SKM-1 (cell line): ENCODE measurements at regions not wholly inside any gene's neighbourhood (a gene's known extent, or its start where the extent isn't known, plus 50 kb on each side); places are given as distances from the start of the nearest gene placed in this dataset.
"Not testable (repeated sequence)": the region's sequence is repeated elsewhere in the genome, so short reads cannot be mapped to it uniquely, and the experiment has no call there.

Source experiments
- DNase-seq: peaks from one replicate; lab custom pipeline; 2025; ENCODE audit not compliant: unreplicated experiment; lab: John Stamatoyannopoulos, UW

DNA sequence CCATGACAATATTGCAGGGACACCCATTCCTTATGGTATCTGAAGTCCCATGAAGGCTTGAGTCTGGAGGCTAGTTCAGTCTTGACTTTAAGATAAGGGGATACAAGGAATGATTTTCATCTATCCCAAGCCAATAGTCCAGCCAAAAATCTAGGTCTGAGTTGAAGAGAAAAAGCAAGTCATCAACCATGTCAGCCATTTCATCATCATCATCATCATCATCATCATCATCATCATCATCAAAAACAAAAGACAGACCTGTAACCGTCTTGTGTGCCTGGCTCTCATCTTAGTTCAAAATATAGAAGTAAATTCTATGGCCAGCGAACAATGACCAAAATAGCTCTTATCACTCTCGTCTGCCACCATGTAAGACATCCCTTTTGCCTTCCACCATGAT, 59.5 kb upstream of the FAM90A26 start:
- not testable (repeated sequence) for DNase-seq

DNA sequence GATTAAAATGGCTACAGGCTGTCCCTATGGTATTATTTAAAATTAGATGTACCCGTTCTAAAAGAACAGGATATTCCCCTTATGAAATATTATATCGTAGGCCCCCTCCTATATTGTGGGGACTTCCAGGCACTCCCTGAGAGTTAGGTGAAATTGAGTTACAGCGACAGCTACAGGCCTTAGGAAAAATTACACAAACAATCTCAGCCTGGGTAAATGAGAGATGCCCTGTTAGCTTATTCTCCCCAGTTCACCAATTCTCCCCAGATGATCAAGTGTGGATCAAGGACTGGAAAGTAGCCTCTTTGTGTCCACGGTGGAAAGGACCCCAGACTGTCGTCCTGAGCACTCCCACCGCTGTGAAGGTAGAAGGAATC, 67.1 kb upstream of the FAM90A26 start:
- not testable (repeated sequence) for DNase-seq

DNA sequence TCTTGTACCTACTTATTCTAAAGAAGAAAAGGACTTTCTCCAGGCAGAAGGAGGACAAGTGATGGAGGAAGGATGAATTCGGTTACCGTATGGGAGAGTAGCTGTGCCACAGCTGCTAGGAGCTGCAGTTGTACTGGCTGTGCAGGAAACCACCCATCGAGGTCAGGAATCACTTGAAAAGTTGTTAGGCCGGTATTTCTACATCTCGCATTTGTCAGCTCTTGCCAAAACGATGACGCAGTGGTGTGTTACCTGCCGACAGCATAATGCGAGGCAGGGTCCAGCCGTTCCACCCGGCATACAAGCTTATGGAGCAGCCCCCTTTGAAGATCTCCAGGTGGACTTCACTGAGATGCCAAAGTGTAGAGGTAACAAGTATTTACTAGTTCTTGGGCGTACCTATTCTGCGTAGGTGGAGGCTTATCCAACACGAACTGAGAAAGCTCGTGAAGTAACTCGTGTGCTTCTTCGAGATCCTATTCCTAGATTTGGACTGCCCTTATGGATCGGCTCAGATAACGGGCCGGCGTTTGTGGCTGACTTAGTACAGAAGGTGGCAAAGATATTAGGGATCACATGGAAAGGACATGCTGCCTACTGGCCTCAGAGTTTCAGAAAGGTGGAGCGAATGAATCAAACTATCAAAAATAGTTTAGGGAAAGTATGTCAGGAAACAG, 67.6 kb upstream of the FAM90A26 start:
- not testable (repeated sequence) for DNase-seq

DNA sequence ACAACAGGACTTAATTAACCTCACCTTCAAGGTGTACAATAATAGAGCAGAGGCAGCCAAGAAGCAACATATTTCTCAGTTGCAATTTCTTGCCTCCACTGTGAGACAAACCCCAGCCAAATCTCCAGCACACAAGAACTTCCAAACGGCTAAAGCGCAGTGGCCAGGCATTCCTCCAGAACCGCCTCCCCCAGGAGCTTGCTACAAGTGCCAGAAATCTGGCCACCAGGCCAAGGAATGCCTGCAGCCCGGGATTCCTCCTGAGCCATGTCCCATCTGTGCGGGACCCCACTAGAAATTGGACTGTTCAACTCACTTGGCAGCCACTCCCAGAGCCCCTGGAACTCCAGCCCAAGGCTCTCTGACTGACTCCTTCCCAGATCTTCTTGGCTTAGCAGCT, 73.9 kb upstream of the FAM90A26 start:
- DNase-seq, result not testable (repeated sequence)

DNA sequence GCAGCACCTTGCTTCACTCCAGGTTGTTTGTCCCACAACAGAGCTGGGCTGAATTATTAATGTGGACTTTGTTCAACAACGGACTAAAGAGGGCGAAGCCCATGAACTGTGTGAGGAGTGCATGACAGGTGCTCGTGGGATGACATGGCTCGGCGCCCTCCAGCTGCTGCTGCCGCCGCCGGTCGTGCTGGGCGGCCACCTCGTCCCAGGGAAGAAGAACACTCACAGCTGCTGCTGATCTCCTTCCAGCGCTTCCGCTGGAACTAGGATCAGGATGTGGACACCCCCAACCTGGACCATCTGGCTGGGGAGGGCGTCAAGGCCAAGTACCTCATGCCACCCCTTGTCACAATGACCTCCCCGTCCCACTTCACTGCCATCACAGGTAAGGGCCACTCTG, 91.4 kb upstream of the FAM90A26 start:
- not testable (repeated sequence) for DNase-seq

DNA sequence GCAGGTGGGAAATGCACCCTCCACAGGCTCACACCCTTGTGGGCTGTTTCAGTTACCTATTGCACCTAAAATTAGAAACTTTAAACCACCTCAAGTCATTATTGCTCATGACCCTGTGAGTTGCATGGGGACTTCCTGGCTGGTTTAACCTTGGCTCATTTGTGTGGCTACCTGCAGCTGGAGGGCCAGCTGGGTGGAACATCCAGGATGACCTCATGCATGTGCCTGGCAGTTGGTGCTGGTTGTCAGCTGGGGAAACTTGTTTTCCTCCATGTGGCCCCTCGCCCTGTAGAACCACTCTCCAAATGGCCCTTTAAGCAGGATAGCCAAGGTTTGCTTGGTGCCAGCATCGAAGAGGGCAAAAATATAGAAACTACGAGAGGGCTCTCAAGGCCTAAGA, 93.2 kb upstream of the FAM90A26 start:
- DNase-seq, result not testable (repeated sequence)

DNA sequence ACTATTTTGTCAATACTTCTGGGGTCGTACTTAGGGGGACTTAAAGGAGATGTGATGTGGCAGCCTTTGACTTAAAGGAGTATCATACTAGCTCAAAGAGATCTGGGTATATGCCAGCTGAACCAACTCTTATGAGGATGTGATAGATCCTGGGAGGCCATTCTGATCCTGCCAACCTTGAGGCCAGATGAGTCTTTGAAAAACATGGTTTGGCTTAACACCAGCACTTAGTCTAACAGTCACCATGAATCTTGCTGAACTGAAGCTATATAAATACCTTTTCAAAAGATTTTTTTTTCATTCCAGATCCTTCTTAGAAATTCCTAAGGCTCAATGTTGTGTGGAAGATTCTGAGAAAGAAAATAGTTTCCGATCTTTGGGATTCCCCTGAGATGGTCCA, 93.7 kb upstream of the FAM90A26 start:
- DNase-seq, result not testable (repeated sequence)

DNA sequence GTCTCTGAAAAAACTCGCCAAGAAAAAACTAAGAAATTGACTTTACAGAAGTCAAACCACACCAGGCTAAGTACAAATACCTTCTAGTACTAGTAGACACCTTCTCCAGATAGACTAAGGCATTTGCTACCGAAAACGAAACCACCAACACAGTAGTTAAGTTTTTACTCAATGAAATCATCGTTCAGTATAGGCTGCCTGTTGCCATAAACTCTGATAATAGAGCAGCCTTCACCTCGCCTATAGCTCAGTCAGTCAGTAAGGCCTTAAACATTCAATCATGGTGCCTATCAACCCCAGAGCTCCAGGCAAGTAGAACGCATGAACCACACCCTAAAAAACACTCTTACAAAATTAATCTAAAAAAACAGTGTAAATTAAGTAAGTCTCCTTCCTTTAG, 96.8 kb upstream of the FAM90A26 start:
- DNase-seq, result not testable (repeated sequence)

DNA sequence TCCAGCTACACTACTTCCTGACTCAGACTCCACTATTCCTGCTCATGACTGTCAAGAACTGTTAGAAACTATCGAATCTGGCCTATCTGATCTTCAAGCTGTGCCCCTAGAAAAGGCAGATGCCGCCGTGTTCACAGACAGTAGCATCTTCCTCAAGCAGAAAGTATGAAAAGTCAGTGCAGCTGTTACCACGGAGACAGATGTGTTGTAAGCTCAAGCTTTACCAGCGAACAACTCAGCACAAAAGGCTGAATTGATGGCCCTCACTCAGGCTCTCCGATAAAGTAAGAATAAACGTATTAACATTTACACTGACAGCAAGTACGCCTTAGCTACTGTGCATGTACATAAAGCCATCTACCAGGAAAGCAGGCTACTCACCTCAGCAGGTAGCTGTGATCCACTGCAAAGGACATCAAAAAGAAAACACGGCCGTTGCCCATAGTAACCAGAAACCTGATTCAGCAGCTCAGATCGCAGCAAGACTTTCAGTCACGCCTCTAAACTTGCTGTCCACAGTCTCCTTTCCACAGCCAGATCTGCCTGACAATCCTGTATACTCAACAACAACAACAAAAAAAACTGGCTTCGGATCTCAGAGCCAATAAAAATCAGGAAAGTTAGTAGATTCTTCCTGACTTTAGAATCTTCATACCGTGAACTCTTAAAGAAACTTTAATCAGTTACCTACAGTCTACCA, 97.5 kb upstream of the FAM90A26 start:
- not testable (repeated sequence) for DNase-seq

DNA sequence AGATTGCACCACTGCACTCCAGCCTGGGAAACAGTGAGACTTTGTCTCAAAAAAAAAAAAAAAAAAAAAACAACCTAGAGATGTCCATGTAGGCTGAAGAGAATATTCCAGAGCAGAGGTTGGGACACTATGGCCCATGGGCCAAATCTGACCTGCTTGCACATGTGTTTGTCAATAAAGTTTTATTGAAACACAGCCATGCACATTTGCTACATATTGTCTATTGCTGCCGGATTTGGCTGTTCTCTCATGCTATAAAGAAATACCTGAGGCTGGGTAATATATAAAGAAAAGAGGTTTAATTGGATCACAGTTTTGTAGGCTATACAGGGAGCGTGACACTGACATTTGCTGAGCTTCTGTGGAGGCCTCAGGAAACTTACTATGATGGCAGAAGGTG, 102.3 kb upstream of the FAM90A26 start:
- not testable (repeated sequence) for DNase-seq

DNA sequence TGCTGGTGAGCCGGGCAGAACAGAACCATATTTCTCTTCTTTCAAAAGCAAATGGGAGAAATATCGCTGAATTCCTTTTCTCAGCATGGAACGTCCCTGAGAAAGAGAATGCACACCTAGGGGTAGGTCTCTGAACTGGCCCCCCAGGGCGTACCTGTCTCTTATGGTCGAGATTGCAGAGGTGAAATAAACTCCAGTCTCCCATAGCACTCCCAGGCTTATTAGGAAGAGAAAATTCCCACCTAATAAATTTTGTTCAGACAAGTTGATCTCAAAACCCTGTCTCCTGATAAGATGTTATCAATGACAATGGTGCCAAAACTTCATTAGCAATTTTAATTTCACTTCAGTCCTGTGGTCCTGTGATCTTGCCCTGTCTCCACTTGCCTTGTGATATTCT, 106.6 kb upstream of the FAM90A26 start:
- not testable (repeated sequence) for DNase-seq

DNA sequence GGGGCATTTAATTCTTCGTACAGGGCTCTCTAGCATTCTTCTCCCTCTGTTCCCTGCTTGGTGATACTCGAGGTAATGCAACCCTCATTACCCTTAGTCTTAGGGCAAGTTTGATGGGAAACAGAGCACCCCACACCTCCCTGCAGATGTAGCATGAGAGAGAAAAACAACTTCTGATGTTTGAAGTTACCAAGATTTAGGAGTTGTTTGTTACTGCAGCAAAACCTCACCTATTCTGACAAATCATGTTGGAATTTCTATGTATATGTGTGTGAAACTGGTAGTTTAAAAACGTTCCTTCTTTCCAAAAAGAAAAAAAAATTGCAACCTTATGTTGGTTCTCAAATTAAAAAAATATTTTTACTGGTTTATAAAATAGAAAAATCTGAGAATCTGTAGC, 145.3 kb upstream of the FAM90A26 start:
- not testable (repeated sequence) for DNase-seq

DNA sequence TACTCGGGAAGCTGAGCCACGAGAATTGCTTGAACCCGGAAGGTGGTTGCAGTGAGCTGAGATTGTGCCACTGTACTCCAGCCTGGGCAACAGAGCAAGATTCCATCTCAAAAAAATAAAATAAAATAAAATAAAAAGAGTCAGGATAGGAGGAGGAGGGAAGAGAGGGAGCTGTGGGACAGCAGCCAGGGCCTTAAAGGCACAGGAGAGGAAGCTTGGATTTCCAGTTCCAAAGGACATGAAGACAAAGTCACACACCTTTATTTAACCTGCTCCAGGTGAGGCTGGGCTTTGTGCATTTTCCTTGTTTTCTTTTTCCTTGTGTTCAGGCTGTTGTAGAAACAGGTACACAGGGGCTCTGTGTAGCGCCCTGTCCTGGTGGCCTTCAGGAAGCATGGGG, 138.2 kb upstream of the HMX1 start:
- not testable (repeated sequence) for DNase-seq

DNA sequence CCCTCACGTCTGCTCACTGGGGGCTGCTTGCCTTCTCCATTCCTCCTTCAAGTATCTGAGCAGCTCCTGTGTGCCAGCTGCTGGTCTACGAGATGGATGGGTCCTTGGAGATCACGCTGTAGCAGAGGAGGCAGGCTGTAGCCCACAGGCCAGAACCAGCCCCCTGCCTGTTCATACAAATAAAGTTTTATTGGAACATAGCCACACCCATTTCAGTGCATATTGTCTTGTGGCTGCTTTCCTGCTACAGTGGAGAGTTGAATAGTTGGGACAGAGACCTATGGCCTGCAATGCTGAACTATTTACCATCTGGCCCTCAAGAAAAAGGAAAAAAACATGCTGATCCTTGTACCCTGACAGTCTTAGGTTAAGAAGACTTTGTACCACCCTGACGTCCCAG, 136.8 kb upstream of the HMX1 start:
- not testable (repeated sequence) for DNase-seq

DNA sequence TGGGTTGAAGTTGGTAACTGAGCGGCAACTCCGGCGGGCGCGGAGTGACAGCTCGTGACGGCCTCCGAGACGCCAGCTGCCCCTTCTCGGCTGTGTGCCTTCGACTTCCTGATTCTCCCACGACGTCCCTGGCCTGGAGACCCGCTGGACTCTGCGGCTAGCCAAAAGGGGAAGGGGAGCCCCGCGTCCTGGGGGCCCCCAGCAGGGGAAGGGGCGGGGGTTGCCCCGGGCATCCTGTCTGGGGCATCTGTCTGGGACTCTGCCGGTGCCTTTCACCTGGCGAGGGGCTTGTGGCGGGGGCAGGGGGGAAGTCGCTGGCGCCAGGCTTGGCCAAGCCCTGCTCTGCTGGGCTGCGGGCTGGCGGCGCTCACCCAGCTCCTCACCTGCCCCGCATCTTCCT, 129.5 kb upstream of the HMX1 start:
- peak; percentile 3 for DNase-seq

DNA sequence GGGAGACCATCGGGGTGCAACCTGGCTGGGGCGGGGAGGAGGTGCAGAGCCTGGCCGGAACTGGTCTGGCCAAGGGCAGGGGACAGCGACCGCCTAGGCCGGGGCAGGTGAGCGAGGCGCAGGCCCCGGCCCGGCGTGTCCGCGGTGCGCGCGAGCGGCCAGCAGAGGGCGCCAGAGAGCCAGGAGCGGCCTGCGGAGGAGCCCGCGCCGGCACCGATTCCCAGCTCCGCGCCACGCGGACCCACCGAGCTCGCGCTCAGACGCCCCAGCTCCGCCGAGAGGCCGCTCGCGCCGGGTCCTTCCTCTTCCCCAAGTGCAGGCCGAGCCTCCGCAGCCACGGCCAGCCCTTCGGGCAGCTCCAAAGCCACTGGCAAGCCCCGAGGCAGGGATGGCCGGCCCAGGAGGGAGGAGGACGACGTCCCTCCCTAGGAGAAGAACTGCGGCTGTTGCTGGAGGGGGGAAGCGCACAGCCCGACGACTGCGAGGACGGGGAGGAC, 128.9 kb upstream of the HMX1 start:
- DNase-seq, result peak; percentile 47

DNA sequence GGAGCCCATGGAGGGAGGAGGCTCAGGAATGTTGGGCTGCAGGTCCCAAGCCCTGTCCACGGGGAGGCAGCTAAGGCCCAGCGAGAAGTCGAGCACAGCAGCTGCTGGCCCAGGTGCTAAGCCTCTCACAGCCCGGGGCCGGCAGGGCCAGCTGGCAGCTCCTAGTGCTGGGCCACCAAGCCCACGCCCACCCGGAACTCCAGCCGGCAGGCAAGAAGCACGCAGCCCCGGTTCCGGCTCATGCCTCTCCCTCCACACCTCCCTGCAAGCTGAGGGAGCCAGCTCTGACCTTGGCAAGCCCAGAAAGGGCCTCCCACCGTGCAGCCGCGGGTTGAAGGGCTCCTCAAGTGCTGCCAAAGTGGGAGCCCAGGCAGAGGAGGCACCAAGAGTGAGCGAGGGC, 121.3 kb upstream of the HMX1 start:
- not testable (repeated sequence) for DNase-seq

DNA sequence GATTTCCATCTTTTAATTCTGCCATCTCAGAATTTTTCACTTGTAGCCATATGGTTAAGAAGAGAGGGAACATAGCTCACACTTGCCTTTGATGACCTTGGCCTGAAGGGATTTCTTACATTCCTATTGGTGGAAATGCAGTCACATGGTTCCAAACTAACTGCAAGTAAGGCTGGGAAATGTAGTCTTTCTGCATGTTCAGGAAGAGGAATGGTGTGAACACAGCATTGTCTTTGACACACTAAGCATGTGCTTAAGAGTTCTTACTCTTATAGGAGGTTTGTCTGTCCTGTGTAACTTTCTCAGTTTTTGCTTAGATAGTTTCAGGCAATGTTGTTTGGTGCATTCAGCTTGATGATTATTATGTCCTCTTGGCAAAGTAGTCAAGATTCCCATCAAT, 119.8 kb upstream of the HMX1 start:
- DNase-seq, result not testable (repeated sequence)

DNA sequence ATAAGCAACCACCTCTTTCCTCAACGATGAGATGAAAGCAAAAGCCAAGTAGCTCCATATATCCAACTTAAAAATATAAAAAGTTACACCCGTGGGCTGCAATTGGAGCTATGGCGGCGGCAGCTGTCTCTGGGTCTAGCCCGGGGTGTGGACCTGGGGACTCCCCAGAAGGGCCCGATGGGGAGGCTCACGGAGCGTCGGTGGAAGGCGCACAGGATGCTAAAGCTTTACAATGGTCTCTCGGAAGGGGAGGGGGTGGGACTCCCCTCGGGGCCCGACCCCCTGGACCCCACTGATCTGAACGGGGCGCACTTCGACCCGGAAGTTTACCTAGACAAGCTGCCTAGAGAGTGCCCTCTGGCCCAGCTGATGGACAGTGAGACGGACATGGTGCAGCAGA, 118.7 kb upstream of the HMX1 start:
- DNase-seq, result not testable (repeated sequence)

DNA sequence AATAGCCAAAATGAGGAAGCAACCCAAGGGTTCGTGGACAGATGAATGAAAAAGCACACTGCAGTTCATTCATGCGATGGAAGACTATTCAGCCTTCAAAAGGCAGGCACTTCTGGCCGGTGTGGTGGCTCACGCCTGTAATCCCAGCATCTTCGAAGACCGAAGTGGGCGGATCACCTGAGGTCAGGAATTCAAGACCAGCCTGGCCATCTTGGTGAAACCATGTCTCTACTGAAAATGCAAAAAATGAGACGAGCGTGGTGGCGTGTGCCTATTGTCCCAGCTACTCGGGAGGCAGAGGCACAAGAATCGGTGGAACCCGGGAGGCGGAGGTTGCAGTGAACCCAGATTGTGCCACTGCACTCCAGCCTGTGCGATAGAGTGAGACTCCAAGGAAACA, 114.1 kb upstream of the HMX1 start:
- not testable (repeated sequence) for DNase-seq

DNA sequence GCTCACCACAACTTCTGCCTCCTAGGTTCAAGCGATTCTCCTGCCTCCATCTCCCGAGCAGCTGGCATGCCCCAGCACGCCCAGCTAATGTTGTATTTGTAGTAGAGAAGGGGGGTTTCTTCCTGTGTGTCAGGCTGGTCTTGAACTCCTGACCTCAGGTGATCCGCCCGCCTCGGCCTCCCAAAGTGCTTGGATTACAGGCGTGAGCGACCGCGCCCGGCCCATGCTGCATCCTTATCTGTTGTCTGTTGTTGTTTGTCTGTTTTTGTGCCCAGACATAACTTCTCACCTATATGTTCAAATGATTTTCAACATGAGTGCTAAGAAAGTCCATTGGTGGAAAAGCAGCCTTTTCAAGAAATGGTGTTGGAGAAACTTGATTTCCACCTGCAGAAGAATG, 113.0 kb upstream of the HMX1 start:
- DNase-seq, result not testable (repeated sequence)

DNA sequence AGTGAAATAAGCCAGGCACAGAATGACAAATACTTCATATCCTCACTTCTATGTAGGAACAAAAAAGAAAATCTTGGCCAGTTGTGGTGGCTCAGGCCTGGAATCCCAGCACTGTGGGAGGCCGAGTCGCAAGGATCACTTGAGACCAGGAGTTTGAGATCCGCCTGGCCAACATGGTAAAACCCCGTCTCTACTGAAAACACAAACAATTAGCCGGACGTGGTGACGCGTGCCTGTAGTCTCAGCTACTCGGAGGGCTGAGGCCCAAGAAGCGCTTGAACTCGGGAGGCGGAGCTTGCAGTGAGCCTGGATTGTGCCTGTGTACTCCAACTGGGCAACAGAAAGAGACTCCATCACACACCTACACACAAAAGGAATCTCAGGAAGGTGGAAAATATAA, 112.3 kb upstream of the HMX1 start:
- not testable (repeated sequence) for DNase-seq
